Progenitor cell of endocrine pancreas (in vitro differentiated cells): ENCODE measurements at regions not wholly inside any gene's neighbourhood (a gene's known extent, or its start where the extent isn't known, plus 50 kb on each side); places are given as distances from the start of the nearest gene placed in this dataset.
"Not testable (repeated sequence)": the region's sequence is repeated elsewhere in the genome, so short reads cannot be mapped to it uniquely, and the experiment has no call there.

Experiments used
- DNase-seq: peaks from one replicate; pipeline ENCODE4 v3.0.0; 2021; ENCODE audit warnings: low spot score; ENCODE audit not compliant: unreplicated experiment
- H3K27ac Mint-ChIP-seq: 2 replicates; pipeline ENCODE4 v1.8.0; 2021; ENCODE audit warnings: mild to moderate bottlenecking, moderate library complexity, mixed read lengths
- H3K27me3 Mint-ChIP-seq: 2 replicates; pipeline ENCODE4 v1.8.0; 2021; ENCODE audit warnings: mixed read lengths
- H3K36me3 Mint-ChIP-seq: 2 replicates; pipeline ENCODE4 v1.8.0; 2022; ENCODE audit warnings: mixed read lengths; ENCODE audit not compliant: insufficient read depth
- H3K4me1 Mint-ChIP-seq: 2 replicates; pipeline ENCODE4 v1.8.0; 2021; ENCODE audit warnings: low read depth, mixed read lengths
- H3K4me3 Mint-ChIP-seq: 2 replicates; pipeline ENCODE4 v1.8.0; 2021; ENCODE audit warnings: low read depth, mild to moderate bottlenecking, moderate library complexity, mixed read lengths
- H3K9me3 Mint-ChIP-seq: 2 replicates; pipeline ENCODE4 v1.8.0; 2021; ENCODE audit warnings: low read depth, mixed read lengths
- TF ChIP-seq, protein P1 (sequence below): fragments of 200-600 bp; sonication (generic); IDR thresholded peaks from one replicate; pipeline ENCODE4 v1.5.0; 2021; ENCODE audit warnings: antibody characterized with exemption, mild to moderate bottlenecking; ENCODE audit not compliant: unreplicated experiment

- H3K4me1 Mint-ChIP-seq = peaks cover 27% of the 10 kb centered on the region
- TF ChIP-seq, protein P1, sequence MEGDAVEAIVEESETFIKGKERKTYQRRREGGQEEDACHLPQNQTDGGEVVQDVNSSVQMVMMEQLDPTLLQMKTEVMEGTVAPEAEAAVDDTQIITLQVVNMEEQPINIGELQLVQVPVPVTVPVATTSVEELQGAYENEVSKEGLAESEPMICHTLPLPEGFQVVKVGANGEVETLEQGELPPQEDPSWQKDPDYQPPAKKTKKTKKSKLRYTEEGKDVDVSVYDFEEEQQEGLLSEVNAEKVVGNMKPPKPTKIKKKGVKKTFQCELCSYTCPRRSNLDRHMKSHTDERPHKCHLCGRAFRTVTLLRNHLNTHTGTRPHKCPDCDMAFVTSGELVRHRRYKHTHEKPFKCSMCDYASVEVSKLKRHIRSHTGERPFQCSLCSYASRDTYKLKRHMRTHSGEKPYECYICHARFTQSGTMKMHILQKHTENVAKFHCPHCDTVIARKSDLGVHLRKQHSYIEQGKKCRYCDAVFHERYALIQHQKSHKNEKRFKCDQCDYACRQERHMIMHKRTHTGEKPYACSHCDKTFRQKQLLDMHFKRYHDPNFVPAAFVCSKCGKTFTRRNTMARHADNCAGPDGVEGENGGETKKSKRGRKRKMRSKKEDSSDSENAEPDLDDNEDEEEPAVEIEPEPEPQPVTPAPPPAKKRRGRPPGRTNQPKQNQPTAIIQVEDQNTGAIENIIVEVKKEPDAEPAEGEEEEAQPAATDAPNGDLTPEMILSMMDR = no peak
- no peak overlapping the region for H3K27ac Mint-ChIP-seq
- no peaks in the 10 kb centered on the region for H3K27me3 Mint-ChIP-seq
- no peak overlapping the region for H3K4me3 Mint-ChIP-seq
- DNase-seq = no peak
- no peaks in the 10 kb centered on the region for H3K36me3 Mint-ChIP-seq
- H3K9me3 Mint-ChIP-seq = no peaks in the 10 kb centered on the region
Observed at GRCh38 chr4:85180533-85180932, 214.0 kb upstream of the WDFY3 start.

GRCh38 chr4:85187106-85187505 is 220.6 kb upstream of the WDFY3 start:
- H3K4me1 Mint-ChIP-seq = peaks cover 3% of the 10 kb centered on the region
- TF ChIP-seq, protein P1 = no peak
- DNase-seq = no peak
- H3K36me3 Mint-ChIP-seq = no peaks in the 10 kb centered on the region
- peaks cover 13% of the 10 kb centered on the region for H3K9me3 Mint-ChIP-seq
- no peak overlapping the region for H3K4me3 Mint-ChIP-seq
- H3K27ac Mint-ChIP-seq = no peak overlapping the region
- no peaks in the 10 kb centered on the region for H3K27me3 Mint-ChIP-seq

DNA sequence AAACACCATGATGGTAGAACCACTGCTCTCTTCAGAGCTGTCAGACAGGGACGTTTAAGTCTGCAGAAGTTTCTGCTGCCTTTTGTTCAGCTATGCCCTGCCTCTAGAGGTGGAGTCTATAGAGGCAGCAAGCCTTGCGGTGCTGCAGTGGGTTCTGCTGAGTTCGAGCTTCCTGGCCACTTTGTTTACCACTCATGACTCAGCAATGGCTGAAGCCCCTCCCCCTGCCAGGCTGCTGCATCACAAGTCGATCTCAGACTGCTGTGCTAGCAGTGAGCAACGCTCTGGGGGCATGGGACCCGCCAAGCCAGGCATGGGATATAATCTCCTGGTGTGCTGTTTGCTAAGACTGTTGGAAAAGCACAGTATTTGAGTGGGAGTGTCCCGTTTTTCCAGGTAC is 229.5 kb upstream of the WDFY3 start:
- not testable (repeated sequence) for H3K36me3 Mint-ChIP-seq, DNase-seq, H3K27me3 Mint-ChIP-seq, H3K4me1 Mint-ChIP-seq, H3K27ac Mint-ChIP-seq, H3K4me3 Mint-ChIP-seq
- peaks cover 17% of the 10 kb centered on the region for H3K9me3 Mint-ChIP-seq

GRCh38 chr4:85200106-85200505 is 233.6 kb upstream of the WDFY3 start:
- Mint-ChIP-seq H3K4me1 (no peaks in the 10 kb centered on the region), H3K36me3 (peaks cover 4% of the 10 kb centered on the region), H3K4me3 (no peak overlapping the region), H3K27ac (no peak overlapping the region), H3K9me3 (peaks cover 28% of the 10 kb centered on the region), H3K27me3 (no peaks in the 10 kb centered on the region)
- no peak for DNase-seq
- TF ChIP-seq, protein P1 = no peak

- H3K27me3 Mint-ChIP-seq = no peaks in the 10 kb centered on the region
- TF ChIP-seq, protein P1 = no peak
- H3K4me3 Mint-ChIP-seq = no peak overlapping the region
- H3K4me1 Mint-ChIP-seq = no peaks in the 10 kb centered on the region
- no peak overlapping the region for H3K27ac Mint-ChIP-seq
- no peaks in the 10 kb centered on the region for H3K36me3 Mint-ChIP-seq
- no peak for DNase-seq
- peaks cover 28% of the 10 kb centered on the region for H3K9me3 Mint-ChIP-seq
Observed at GRCh38 chr4:85209161-85209560, 242.7 kb upstream of the WDFY3 start.

GRCh38 chr4:85210353-85210752 is 243.9 kb upstream of the WDFY3 start:
- TF ChIP-seq, protein P1 = no peak
- H3K27ac Mint-ChIP-seq = no peak overlapping the region
- H3K4me3 Mint-ChIP-seq = no peak overlapping the region
- no peaks in the 10 kb centered on the region for H3K27me3 Mint-ChIP-seq
- no peak for DNase-seq
- no peaks in the 10 kb centered on the region for H3K36me3 Mint-ChIP-seq
- H3K9me3 Mint-ChIP-seq = peaks cover 22% of the 10 kb centered on the region
- no peaks in the 10 kb centered on the region for H3K4me1 Mint-ChIP-seq

DNA sequence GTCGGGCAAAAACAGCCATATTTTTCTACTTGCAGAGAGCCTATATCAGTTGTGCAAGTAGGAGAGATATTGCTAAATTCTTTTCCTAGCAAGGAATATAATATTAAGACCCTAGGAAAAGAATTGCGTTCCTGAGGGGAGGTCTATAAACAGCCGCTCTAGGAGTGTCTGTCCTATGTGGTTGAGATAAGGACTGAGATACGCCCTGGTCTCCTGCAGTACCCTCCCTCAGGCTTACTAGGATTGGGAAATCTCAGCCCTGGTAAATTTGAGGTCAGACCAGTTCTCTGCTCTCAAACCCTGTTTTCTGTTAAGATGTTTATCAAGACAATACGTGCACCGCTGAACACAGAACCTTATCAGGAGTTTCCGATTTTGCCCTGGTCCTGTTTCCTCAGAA is 250.1 kb upstream of the WDFY3 start:
- not testable (repeated sequence) for H3K4me3 Mint-ChIP-seq
- peaks cover 40% of the 10 kb centered on the region for H3K9me3 Mint-ChIP-seq

More for the DNA sequence above, 250.1 kb upstream of the WDFY3 start:
- H3K4me1 Mint-ChIP-seq, DNase-seq, H3K36me3 Mint-ChIP-seq, H3K27ac Mint-ChIP-seq, H3K27me3 Mint-ChIP-seq: not testable (repeated sequence)
